Nephron progenitor cell (in vitro differentiated cells): ENCODE measurements at regions not wholly inside any gene's neighbourhood (a gene's known extent, or its start where the extent isn't known, plus 50 kb on each side); places are given as distances from the start of the nearest gene placed in this dataset.

Source experiments
- DNase-seq: peaks from one replicate; pipeline ENCODE4 v3.0.0; 2021
- H3K27ac Mint-ChIP-seq: 2 replicates; pipeline ENCODE4 v1.8.0; 2021; ENCODE audit warnings: mild to moderate bottlenecking, moderate library complexity, mixed read lengths
- H3K27me3 Mint-ChIP-seq: 2 replicates; pipeline ENCODE4 v1.8.0; 2021; ENCODE audit warnings: mild to moderate bottlenecking, low read depth, mixed read lengths; ENCODE audit not compliant: poor library complexity
- H3K36me3 Mint-ChIP-seq: 2 replicates; pipeline ENCODE4 v1.8.0; 2021; ENCODE audit warnings: low read depth, mixed read lengths
- H3K4me1 Mint-ChIP-seq: 2 replicates; pipeline ENCODE4 v1.8.0; 2021; ENCODE audit warnings: mixed read lengths
- H3K4me3 Mint-ChIP-seq: 2 replicates; pipeline ENCODE4 v1.8.0; 2021; ENCODE audit warnings: mild to moderate bottlenecking, moderate library complexity, mixed read lengths
- H3K9me3 Mint-ChIP-seq: 2 replicates; pipeline ENCODE4 v1.8.0; 2021; ENCODE audit warnings: mild to moderate bottlenecking, moderate library complexity, mixed read lengths
- CTCF ChIP-seq: fragments of 200-600 bp; sonication (generic); IDR thresholded peaks from 2 replicates; pipeline ENCODE4 v1.5.0; 2021; ENCODE audit warnings: antibody characterized with exemption

- Mint-ChIP-seq H3K4me1 (peaks cover 22% of the 10 kb centered on the region), H3K4me3 (no peak overlapping the region), H3K36me3 (peaks cover 20% of the 10 kb centered on the region), H3K27me3 (peaks cover 3% of the 10 kb centered on the region), H3K9me3 (peaks cover 25% of the 10 kb centered on the region), H3K27ac (no peak overlapping the region)
- DNase-seq = no peak
- TF ChIP-seq CTCF = no peak
Observed at GRCh38 chr10:52967806-52968795, 195.5 kb upstream of the MBL2 start.

GRCh38 chr10:52966904-52967303 lies 194.3 kb upstream of the MBL2 start:
- H3K36me3 Mint-ChIP-seq = peaks cover 8% of the 10 kb centered on the region
- H3K4me3 Mint-ChIP-seq = no peak overlapping the region
- no peak overlapping the region for H3K27ac Mint-ChIP-seq
- no peak for DNase-seq
- peaks cover 22% of the 10 kb centered on the region for H3K4me1 Mint-ChIP-seq
- H3K9me3 Mint-ChIP-seq = peaks cover 13% of the 10 kb centered on the region
- peaks cover 3% of the 10 kb centered on the region for H3K27me3 Mint-ChIP-seq
- no peak for TF ChIP-seq CTCF

GRCh38 chr10:52965938-52966401 lies 193.4 kb upstream of the MBL2 start:
- Mint-ChIP-seq H3K27ac (peak overlapping the region; percentile 93), H3K9me3 (peaks cover 4% of the 10 kb centered on the region), H3K27me3 (no peaks in the 10 kb centered on the region), H3K36me3 (no peaks in the 10 kb centered on the region), H3K4me1 (peaks cover 31% of the 10 kb centered on the region), H3K4me3 (no peak overlapping the region)
- no peak for DNase-seq
- TF ChIP-seq CTCF = no peak

- no peak for TF ChIP-seq CTCF
- no peaks in the 10 kb centered on the region for H3K27me3 Mint-ChIP-seq
- no peaks in the 10 kb centered on the region for H3K36me3 Mint-ChIP-seq
- DNase-seq = no peak
- no peak overlapping the region for H3K27ac Mint-ChIP-seq
- peaks cover 2% of the 10 kb centered on the region for H3K9me3 Mint-ChIP-seq
- H3K4me3 Mint-ChIP-seq = no peak overlapping the region
- peaks cover 31% of the 10 kb centered on the region for H3K4me1 Mint-ChIP-seq
Observed at GRCh38 chr10:52965509-52965908, 192.9 kb upstream of the MBL2 start.

GRCh38 chr10:52961323-52961722 lies 188.7 kb upstream of the MBL2 start:
- Mint-ChIP-seq H3K27ac (peak overlapping the region; percentile 34), H3K4me1 (peaks cover 37% of the 10 kb centered on the region), H3K36me3 (no peaks in the 10 kb centered on the region), H3K27me3 (no peaks in the 10 kb centered on the region), H3K4me3 (no peak overlapping the region), H3K9me3 (no peaks in the 10 kb centered on the region)
- no peak for DNase-seq
- no peak for TF ChIP-seq CTCF

GRCh38 chr10:52959810-52960209 lies 187.2 kb upstream of the MBL2 start:
- Mint-ChIP-seq H3K4me1 (peaks cover 31% of the 10 kb centered on the region), H3K27ac (no peak overlapping the region), H3K9me3 (no peaks in the 10 kb centered on the region), H3K36me3 (peaks cover under 1% of the 10 kb centered on the region), H3K4me3 (no peak overlapping the region), H3K27me3 (no peaks in the 10 kb centered on the region)
- no peak for TF ChIP-seq CTCF
- DNase-seq = no peak
